ENCODE measurements at regions not wholly inside any gene's neighbourhood (a gene's known extent, or its start where the extent isn't known, plus 50 kb on each side); places are given as distances from the start of the nearest gene placed in this dataset.

GRCh38 chr17:71470062-71470461, 650.8 kb upstream of the SOX9 start:
- CTCF ChIA-PET = interaction anchor here (3.2 kb wide), 1 partner anchor 10 kb away, joined by 12 read pairs; no protein-coding TSS in a partner anchor
- POLR2A ChIA-PET = no interaction called here

GRCh38 chr17:71472809-71473789, 647.7 kb upstream of the SOX9 start:
- TF ChIP-seq CTCF (IDR thresholded peaks at IDR 0.05; ENCODE audit: low read depth, low read length) = peak; percentile 83
- POLR2A ChIA-PET = no interaction called here
- peak; percentile 42 for DNase-seq (ENCODE audit: low read depth, low spot score)
- CTCF ChIA-PET = interaction anchor here (0.5 to 4.6 kb wide), 55 partner anchors 9 to 1084 kb away, joined by 3 to 52 read pairs (median 4); partner anchors contain the start of gene SOX9
- H3K27ac ChIP-seq (ENCODE audit: low read depth, low read length) = no peak overlapping the region
- no peaks in the 10 kb centered on the region for H3K9me3 ChIP-seq (ENCODE audit: control insufficient read depth, insufficient read depth, low read length)
- H3K27me3 ChIP-seq (ENCODE audit: control insufficient read depth, insufficient read depth, low read length) = no peaks in the 10 kb centered on the region
- no peak overlapping the region for H3K4me3 ChIP-seq (ENCODE audit: low read depth, low read length)

More at GRCh38 chr17:71470062-71470461, 650.8 kb upstream of the SOX9 start:
- H3K4me3 ChIP-seq (ENCODE audit: low read depth, low read length) = no peak overlapping the region
- no peak for DNase-seq (ENCODE audit: low read depth, low spot score)
- no peak overlapping the region for H3K27ac ChIP-seq (ENCODE audit: low read depth, low read length)
- TF ChIP-seq CTCF (IDR thresholded peaks at IDR 0.05; ENCODE audit: low read depth, low read length) = no peak
- no peaks in the 10 kb centered on the region for H3K9me3 ChIP-seq (ENCODE audit: control insufficient read depth, insufficient read depth, low read length)
- H3K27me3 ChIP-seq (ENCODE audit: control insufficient read depth, insufficient read depth, low read length) = no peaks in the 10 kb centered on the region

- Histone ChIP-seq H3K4me3 (ENCODE audit: low read depth, low read length) (no peak overlapping the region), H3K27ac (ENCODE audit: low read depth, low read length) (no peak overlapping the region), H3K27me3 (ENCODE audit: control insufficient read depth, insufficient read depth, low read length) (no peaks in the 10 kb centered on the region), H3K9me3 (ENCODE audit: control insufficient read depth, insufficient read depth, low read length) (no peaks in the 10 kb centered on the region)
- TF ChIP-seq CTCF (IDR thresholded peaks at IDR 0.05; ENCODE audit: low read depth, low read length) = no peak
- ChIA-PET CTCF (no interaction called here), POLR2A (no interaction called here)
- no peak for DNase-seq (ENCODE audit: low read depth, low spot score)
Measured at GRCh38 chr17:71477356-71477755, 643.5 kb upstream of the SOX9 start.

- POLR2A ChIA-PET = no interaction called here
- Histone ChIP-seq H3K27ac (ENCODE audit: low read depth, low read length) (no peak overlapping the region), H3K9me3 (ENCODE audit: control insufficient read depth, insufficient read depth, low read length) (no peaks in the 10 kb centered on the region), H3K27me3 (ENCODE audit: control insufficient read depth, insufficient read depth, low read length) (no peaks in the 10 kb centered on the region), H3K4me3 (ENCODE audit: low read depth, low read length) (no peak overlapping the region)
- CTCF ChIA-PET = no interaction called here
- TF ChIP-seq CTCF (IDR thresholded peaks at IDR 0.05; ENCODE audit: low read depth, low read length) = no peak
- DNase-seq (ENCODE audit: low read depth, low spot score) = no peak
Measured at GRCh38 chr17:71480099-71480498, 640.7 kb upstream of the SOX9 start.

GRCh38 chr17:71482625-71483024, 638.2 kb upstream of the SOX9 start:
- H3K27me3 ChIP-seq (ENCODE audit: control insufficient read depth, insufficient read depth, low read length) = no peaks in the 10 kb centered on the region
- H3K4me3 ChIP-seq (ENCODE audit: low read depth, low read length) = no peak overlapping the region
- no peak for TF ChIP-seq CTCF (IDR thresholded peaks at IDR 0.05; ENCODE audit: low read depth, low read length)
- H3K27ac ChIP-seq (ENCODE audit: low read depth, low read length) = no peak overlapping the region
- no peaks in the 10 kb centered on the region for H3K9me3 ChIP-seq (ENCODE audit: control insufficient read depth, insufficient read depth, low read length)
- DNase-seq (ENCODE audit: low read depth, low spot score) = no peak
- POLR2A ChIA-PET = interaction anchor here (0.6 kb wide), 1 partner anchor 835 kb away, joined by 4 read pairs; no protein-coding TSS in a partner anchor
- CTCF ChIA-PET = interaction anchor here (0.5 to 6.8 kb wide), 3 partner anchors 9 to 715 kb away, joined by 4 to 52 read pairs (median 4); no protein-coding TSS in a partner anchor

Data from AG04450 (cell line).